Activated naive CD8-positive, alpha-beta T cell treated with anti-CD3 and anti-CD28 coated beads for 36 hours (primary cell): ENCODE measurements at regions not wholly inside any gene's neighbourhood (a gene's known extent, or its start where the extent isn't known, plus 50 kb on each side); places are given as distances from the start of the nearest gene placed in this dataset.

ENCODE experiments used
- DNase-seq: peaks from one replicate; pipeline ENCODE4 v3.0.0; 2021
- H3K27ac Mint-ChIP-seq: one replicate; pipeline ENCODE4 v1.8.0; 2022; ENCODE audit warnings: mild to moderate bottlenecking, moderate library complexity, mixed read lengths
- H3K27me3 Mint-ChIP-seq: one replicate; pipeline ENCODE4 v1.8.0; 2022; ENCODE audit warnings: mild to moderate bottlenecking, mixed read lengths
- H3K36me3 Mint-ChIP-seq: one replicate; pipeline ENCODE4 v1.8.0; 2021; ENCODE audit warnings: mild to moderate bottlenecking, mixed read lengths
- H3K4me1 Mint-ChIP-seq: one replicate; pipeline ENCODE4 v1.8.0; 2021; ENCODE audit warnings: mixed read lengths
- H3K4me3 Mint-ChIP-seq: one replicate; pipeline ENCODE4 v1.8.0; 2022; ENCODE audit warnings: mild to moderate bottlenecking, moderate library complexity, mixed read lengths
- H3K9me3 Mint-ChIP-seq: one replicate; pipeline ENCODE4 v1.8.0; 2022; ENCODE audit warnings: mixed read lengths

- Mint-ChIP-seq H3K27me3 (peaks cover 10% of the 10 kb centered on the region), H3K4me3 (no peak overlapping the region), H3K27ac (no peak overlapping the region), H3K4me1 (no peaks in the 10 kb centered on the region), H3K36me3 (no peaks in the 10 kb centered on the region), H3K9me3 (no peaks in the 10 kb centered on the region)
- DNase-seq = no peak
Observed at GRCh38 chr1:209517681-209518050, 65.8 kb upstream of the CAMK1G start.

DNA sequence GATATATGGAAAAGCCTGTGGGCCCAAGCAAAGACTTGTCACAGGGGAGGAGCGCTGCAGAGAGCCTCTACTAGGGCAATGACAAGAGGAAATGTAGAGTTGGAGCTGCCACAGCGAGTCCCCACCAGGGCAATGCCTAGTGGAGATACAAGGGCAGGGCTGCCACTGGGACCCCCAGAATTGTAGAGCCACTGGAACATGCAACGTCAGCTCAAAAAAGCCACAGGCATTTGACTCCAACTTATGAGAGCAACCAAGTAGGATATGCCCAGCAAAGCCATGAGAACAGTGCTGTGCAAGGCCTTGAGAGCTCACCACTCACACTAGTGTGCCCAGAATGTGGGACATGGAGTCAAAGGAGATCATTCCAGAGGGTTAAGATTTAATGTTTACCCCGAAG, 63.7 kb upstream of the CAMK1G start:
- H3K9me3 Mint-ChIP-seq = no peaks in the 10 kb centered on the region
- H3K36me3 Mint-ChIP-seq = no peaks in the 10 kb centered on the region
- H3K27ac Mint-ChIP-seq = no peak overlapping the region
- no peaks in the 10 kb centered on the region for H3K4me1 Mint-ChIP-seq
- H3K4me3 Mint-ChIP-seq = no peak overlapping the region
- H3K27me3 Mint-ChIP-seq = peaks cover 10% of the 10 kb centered on the region
- DNase-seq = no peak

GRCh38 chr1:209522826-209523225, 60.7 kb upstream of the CAMK1G start:
- no peaks in the 10 kb centered on the region for H3K36me3 Mint-ChIP-seq
- H3K27me3 Mint-ChIP-seq = peaks cover 9% of the 10 kb centered on the region
- no peaks in the 10 kb centered on the region for H3K4me1 Mint-ChIP-seq
- DNase-seq = no peak
- H3K4me3 Mint-ChIP-seq = no peak overlapping the region
- H3K27ac Mint-ChIP-seq = no peak overlapping the region
- H3K9me3 Mint-ChIP-seq = no peaks in the 10 kb centered on the region

DNA sequence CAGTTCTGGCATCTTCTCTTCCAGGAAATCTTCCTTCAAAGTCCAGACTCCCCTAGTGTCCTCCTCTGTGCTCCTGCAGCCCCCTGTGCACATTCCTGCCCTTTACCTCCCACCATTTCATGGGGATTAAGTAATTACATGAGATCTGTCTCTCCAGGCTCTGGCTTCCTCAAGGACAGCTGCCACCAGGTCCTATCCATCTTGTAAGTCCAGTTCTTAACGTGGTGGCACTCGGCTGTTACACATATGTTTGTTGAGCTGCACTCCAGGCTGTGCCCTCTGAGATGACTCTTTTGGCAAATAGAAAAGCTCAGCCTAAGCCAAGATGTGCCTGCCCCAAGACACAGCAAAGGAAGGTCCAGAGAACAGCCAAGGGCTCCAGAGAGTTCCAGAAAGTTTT, 57.4 kb upstream of the CAMK1G start:
- Mint-ChIP-seq H3K4me1 (no peaks in the 10 kb centered on the region), H3K36me3 (no peaks in the 10 kb centered on the region), H3K4me3 (no peak overlapping the region), H3K9me3 (no peaks in the 10 kb centered on the region), H3K27ac (no peak overlapping the region), H3K27me3 (peaks cover 9% of the 10 kb centered on the region)
- no peak for DNase-seq

DNA sequence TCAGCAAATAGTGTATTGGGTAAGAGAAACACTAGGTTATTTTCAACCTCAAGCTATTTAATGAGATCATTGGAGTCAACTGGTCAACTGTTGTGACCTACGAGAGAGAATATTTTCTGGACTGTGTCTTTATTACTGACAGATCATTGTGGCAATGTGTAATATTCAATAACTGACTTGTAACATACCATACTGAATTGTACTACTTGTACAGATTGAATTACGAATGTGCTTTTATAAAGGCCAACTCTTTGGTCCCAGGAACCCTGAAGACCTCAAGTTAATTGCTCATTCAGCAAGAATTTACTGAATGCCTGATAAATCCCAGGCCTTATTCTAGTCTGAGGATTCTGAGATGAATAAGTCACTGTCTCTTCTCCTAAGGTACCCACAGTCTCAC, 56.1 kb upstream of the CAMK1G start:
- no peak overlapping the region for H3K27ac Mint-ChIP-seq
- H3K27me3 Mint-ChIP-seq = peaks cover 12% of the 10 kb centered on the region
- no peaks in the 10 kb centered on the region for H3K9me3 Mint-ChIP-seq
- no peaks in the 10 kb centered on the region for H3K4me1 Mint-ChIP-seq
- no peak for DNase-seq
- H3K36me3 Mint-ChIP-seq = no peaks in the 10 kb centered on the region
- no peak overlapping the region for H3K4me3 Mint-ChIP-seq

GRCh38 chr1:209527993-209528717, 55.4 kb upstream of the CAMK1G start:
- H3K27ac Mint-ChIP-seq = no peak overlapping the region
- H3K4me1 Mint-ChIP-seq = no peaks in the 10 kb centered on the region
- DNase-seq = no peak
- no peaks in the 10 kb centered on the region for H3K9me3 Mint-ChIP-seq
- H3K36me3 Mint-ChIP-seq = no peaks in the 10 kb centered on the region
- no peak overlapping the region for H3K4me3 Mint-ChIP-seq
- peaks cover 12% of the 10 kb centered on the region for H3K27me3 Mint-ChIP-seq

GRCh38 chr1:209529233-209529632, 54.3 kb upstream of the CAMK1G start:
- H3K27ac Mint-ChIP-seq = no peak overlapping the region
- DNase-seq = no peak
- no peaks in the 10 kb centered on the region for H3K4me1 Mint-ChIP-seq
- no peaks in the 10 kb centered on the region for H3K9me3 Mint-ChIP-seq
- no peaks in the 10 kb centered on the region for H3K36me3 Mint-ChIP-seq
- H3K27me3 Mint-ChIP-seq = peaks cover 17% of the 10 kb centered on the region
- H3K4me3 Mint-ChIP-seq = no peak overlapping the region

GRCh38 chr1:209531006-209531405, 52.5 kb upstream of the CAMK1G start:
- no peaks in the 10 kb centered on the region for H3K9me3 Mint-ChIP-seq
- DNase-seq = no peak
- H3K36me3 Mint-ChIP-seq = no peaks in the 10 kb centered on the region
- H3K4me3 Mint-ChIP-seq = no peak overlapping the region
- H3K27me3 Mint-ChIP-seq = peaks cover 15% of the 10 kb centered on the region
- H3K27ac Mint-ChIP-seq = no peak overlapping the region
- H3K4me1 Mint-ChIP-seq = no peaks in the 10 kb centered on the region

GRCh38 chr1:209531549-209531948, 52.0 kb upstream of the CAMK1G start:
- Mint-ChIP-seq H3K36me3 (no peaks in the 10 kb centered on the region), H3K4me3 (no peak overlapping the region), H3K9me3 (no peaks in the 10 kb centered on the region), H3K27me3 (peaks cover 17% of the 10 kb centered on the region), H3K4me1 (no peaks in the 10 kb centered on the region), H3K27ac (no peak overlapping the region)
- DNase-seq = no peak
